GM21825 (cell line): ENCODE measurements at regions not wholly inside any gene's neighbourhood (a gene's known extent, or its start where the extent isn't known, plus 50 kb on each side); places are given as distances from the start of the nearest gene placed in this dataset.

ENCODE experiments used
- ATAC-seq: cut with Tn5 transposase; IDR thresholded peaks from one replicate; pipeline ENCODE4 v1.9.1; 2021; ENCODE audit warnings: mild to moderate bottlenecking, moderate library complexity; ENCODE audit not compliant: unreplicated experiment

DNA sequence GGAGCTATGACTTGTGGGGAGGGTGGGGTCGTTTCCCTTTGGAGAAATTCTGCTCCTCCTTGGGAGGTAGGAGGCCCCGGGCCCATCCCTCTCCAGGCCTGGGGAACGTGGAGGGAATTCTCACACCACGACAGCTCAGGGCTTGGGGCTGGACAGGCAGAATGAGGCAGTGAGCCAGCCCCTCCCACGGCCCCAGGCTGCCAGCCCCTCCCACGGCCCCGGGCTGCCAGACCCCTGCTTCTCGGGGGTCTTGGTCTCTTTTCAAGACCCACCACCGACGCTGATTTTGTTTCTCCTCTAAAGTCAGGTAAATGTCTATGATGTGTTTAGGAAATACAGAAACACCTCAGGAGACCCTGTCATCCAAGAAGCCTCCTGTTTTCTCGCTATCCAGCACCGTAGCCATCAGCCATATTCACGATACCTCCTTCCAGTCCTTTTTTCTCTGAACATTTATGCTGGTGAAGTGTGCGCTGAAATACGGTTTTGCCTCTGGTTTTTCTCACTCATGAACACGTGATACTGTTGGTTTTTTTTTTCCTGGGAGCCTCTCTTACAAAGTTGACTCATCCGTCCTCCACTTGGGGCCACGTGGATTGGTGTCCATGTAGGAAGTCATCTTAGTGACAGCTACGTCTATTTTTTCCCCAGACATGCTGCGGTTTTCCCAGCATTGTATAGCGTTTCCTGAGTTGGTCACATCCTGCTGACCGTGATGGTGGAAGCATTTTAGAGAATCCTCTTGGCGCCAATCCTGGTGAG lies 1219.6 kb downstream of the BRD1 start:
- no peak for ATAC-seq

DNA sequence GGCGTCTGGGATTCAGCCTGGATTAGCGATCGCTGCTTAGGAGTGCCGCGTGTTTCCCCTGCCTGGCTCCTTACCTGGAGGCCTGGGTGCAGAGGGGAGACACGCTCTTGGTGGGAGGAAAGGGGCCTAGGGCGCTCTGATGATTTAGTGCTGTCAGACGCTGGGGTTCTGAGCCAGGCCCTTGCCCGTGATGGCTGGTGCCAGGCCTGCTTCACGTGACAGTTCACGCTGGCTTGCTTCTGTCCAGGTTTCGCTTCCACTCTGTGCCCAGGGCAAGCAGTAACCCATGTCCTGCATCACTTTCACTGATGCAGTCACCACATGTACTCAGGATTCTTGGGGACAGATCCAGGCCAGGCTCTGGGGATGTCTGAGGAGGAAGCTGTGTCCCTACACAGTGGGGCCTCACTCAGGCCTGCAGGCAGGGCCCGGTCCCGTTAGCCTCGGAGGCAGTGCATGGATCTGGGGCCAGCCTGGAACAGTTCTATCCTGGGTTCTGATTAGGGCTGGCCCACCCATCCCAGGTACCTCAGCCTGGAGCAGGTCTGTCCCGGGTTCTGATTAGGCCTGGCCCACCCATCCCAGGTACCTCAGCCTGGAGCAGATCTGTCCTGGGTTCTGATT lies 1220.9 kb downstream of the BRD1 start:
- ATAC-seq: no peak

DNA sequence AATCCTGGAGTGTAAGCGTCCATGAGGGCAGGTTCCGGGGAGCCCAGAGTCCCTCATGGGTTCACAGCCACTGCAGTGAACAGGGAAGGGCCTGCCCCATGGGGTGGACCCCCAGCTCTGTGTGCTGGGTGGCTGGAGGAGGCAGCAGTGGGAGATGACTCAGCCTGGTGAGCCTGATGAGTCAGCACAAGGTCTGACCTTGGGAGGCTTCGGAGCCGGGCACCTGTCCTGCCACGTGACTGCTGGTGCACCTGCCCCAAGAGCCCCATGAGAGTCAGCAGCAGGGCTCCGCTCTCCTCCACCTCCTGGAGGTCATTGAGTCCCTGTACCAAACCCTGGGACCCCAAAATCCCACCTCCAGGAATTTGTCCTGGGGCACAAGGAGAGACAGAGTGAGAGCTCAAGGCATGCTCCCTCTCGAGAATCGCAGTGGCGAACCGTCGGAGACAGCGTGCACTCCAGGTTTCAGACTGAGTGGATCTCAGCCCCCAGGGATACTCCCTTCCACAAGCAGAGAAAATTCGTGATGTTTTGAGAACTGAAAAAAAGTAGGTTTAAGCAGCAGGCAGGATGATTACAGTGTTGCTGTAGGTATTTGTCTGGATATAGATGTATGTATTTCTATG lies 1221.7 kb downstream of the BRD1 start:
- ATAC-seq: no peak

DNA sequence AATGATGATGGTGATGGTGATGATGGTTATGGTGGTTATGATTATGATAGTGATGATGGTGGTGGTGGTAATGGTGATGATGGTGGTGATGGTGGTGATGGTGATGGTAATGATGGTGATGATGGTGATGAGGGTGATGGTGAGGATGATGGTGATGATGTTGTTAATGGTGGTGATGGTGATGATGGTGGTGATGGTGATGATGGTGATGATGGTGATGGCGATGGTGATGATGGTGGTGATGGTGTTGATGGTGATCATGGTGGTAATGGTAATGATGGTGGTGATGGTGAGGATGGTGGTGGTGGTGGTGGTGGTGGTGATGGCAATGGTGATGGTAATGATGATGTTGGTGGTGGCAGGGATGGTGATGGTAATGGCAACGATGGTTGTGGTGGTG lies 1222.5 kb downstream of the BRD1 start:
- ATAC-seq: no peak

DNA sequence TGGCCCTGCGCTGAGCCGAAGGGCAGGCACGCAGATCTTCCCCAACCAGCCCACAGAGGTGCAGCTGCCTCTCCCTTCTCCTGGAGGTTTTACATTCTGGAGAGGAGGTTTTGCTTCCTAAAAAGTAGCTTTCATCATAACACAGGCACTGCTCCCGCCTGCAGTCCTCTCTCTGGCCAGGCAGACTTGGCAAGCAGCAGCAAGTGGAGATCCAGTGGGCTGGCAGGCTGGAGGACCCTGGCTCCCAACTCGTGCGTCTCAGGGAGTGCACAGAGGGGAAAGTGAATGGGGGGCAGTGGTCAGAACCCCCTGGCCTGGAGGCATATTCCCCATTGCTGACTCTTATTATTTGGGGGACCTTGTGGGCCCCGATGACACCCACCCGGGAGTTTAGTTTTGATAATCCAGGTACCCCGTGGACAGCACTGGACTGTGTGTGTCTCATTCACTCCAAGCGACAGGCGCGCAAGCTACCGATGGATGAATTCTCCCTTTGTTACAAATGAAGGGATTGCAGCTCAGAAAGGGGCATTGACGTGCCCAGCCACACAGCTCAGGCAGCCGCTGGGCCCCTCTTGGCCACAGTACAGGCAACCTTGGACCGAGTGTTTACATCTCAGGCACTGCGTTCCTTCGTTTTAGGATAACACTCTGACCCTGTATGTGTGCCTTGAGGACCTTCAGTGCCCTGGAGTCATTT lies 1223.9 kb downstream of the BRD1 start:
- no peak for ATAC-seq

DNA sequence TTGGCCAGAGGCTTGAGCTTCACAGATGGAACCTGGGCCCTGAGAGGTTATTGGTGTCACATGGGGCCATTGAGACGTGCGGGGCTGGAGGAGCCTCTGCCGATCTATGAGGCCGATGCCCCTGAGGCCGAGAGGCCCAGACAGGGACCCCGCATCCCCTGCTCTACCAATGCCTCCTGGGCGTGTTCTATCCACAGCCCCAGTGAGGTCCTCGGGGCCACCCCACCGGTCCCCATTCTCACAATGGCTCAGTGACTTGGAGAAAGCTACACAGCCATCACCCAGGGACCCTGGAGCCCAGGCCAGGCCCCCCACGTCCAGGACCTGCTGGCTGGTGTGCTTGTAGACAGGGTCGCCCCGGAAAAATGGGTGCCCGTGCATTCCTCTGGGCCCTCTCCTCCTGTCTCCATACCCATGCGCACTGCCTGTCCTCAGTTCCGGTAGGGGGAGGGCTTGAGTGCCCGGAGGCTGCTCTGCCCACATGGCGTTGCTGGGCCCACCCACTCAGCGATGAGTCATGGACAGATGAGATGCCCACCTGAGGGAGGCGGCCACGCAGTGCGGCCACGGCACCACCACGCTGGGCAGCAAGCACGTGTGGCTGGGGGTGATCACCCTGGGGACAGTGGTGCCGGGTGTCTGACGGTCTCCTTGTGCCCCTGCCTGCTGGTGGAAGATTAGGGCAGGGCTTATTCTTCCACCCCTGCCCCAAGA lies 1224.7 kb downstream of the BRD1 start:
- ATAC-seq: no peak

DNA sequence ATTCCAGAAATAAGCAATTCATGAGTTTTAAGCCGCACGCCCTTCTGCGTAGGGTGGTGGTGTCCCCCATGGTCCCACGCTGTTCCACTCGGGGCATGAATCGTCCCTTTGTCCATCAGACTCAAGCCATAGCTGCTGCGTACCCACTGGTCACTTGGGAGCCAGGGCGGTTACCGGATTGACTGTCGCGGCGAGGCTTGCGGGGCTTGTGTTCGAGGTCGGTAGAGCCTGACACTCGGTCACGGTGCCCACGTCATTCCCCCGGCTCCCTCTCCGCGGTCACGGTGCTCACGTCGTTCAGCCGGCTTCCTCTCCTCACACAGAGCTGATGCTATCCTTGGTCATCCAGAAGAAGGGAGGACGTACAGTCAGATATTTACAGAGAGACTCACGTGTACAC lies 1227.0 kb downstream of the BRD1 start:
- ATAC-seq: no peak

DNA sequence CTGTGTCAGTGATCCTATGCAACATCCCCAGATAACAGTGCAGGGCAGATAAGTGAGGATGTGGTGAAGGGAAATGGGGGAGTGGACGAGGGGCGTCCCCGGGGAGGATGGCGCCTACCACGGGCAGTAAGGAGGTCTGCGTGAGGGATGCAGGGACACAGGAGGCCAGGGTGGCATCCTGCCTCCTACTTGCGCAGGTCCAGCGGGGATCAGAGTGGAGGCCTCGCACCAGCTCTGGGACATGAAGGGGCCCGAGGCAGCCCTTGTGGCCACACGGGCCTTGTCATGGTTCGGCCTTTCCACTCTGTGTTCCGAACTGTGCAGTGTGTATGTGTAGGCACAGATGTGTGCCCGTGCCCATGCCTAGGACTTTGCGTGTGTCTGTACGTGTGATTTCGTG lies 1227.5 kb downstream of the BRD1 start:
- ATAC-seq: no peak

DNA sequence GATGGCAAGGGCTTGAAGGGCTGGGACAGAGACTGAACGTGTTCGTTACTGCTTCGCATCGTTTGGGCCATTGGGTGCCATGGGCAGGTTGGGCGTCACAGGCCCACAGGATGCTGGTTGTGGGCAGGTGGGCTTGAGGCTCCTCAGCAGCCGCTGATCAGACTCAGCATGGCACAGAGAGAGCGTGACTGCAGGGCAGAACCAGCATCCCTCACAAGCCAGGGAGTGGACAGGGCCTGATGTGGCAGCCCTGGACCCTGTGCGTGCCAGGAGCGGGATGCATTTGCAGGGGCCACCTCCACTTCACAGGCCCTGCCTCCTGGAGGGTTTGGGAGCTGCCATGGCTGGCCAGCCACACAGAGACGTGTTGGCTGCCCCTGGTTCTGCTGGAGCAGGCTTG lies 1228.3 kb downstream of the BRD1 start:
- ATAC-seq: no peak

DNA sequence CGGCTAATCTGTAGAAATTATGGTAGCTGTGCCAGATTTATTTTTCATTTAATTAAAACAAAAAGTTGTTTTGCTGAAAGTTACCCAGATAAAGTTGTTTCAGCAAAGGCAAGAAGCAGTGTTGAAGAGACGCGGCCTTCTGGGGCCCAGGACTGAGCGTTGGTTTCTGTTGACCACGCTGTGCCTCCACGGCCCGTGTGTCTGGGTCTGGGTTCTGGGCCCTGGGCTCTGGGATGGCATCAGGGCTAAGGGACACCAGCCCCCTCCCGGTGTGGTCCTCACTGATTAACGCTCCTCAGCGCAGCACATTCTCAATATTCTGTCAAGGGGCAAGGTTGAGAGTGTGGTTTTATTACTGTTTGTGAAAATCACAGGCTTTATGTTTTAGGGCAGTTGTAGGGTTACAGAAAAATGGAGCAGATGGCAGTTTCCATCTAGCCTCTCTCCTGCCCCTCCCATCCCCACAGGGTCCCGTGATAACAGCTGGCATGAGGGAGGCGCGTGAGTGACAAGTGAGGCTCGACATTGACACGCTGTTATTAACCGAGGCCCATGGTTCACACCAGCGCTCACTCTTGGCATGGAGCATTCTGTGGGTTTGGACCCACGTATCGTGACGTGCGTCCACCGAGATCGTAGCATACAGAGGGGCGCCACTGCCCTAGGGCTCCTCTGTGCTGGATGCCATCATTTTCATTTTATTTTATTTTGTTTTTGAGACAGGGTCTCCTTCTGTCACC lies 1231.4 kb downstream of the BRD1 start:
- no peak for ATAC-seq

DNA sequence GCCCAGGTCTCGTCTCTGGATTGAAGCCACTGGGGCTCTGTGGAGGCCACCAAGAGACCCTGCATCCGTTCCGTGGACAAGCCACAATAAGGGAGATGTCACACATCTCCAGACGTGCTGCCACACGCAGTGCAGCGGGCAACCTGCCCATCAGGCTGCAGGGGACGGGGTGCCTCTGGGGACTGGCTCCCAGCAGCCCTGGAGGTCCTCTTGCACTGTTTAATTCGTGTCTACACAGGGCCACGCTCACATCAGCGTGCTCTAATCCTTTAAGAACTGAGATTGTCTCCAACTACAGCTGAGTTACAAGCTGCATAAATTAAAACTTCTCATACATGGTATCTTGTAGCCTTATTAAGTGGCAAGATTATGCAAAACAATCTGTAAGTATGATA lies 1232.2 kb downstream of the BRD1 start:
- ATAC-seq: no peak

DNA sequence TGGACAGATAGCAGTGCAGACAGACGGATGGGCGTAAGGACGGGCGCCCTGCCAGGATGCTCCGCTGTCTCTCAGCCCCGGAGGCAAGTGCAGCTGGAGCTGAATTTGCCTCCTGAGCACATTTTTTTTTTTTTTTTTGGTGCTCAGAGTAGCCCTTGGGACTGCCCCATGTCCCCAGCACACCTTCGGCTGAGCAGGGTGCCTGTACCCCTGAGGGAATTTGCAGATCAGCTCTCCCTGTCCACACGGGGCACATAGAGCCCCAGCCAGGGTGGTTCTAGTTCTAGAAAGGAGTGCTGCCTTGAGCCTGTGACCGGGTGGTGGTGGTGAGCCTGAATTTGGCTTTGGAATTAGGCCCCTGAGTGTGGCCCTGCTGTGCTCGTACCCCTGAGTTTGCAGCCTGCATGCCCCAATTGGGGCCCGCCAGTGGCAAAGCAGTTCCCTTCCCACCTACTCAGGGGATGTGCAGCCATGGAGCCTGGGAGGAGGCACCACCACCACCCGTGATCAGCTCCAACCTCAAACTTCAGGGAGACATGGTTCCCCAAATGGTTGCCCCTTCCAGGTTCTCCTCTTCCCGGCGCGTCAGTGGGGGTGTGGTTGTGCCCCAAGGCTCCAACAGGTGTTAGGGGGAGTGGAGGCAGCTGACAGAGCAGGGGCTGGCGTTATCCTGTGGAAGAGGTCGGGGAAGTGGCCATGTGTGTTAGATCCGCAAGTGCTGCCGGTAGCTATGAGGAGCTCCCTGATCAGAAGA lies 1232.7 kb downstream of the BRD1 start:
- ATAC-seq: no peak

DNA sequence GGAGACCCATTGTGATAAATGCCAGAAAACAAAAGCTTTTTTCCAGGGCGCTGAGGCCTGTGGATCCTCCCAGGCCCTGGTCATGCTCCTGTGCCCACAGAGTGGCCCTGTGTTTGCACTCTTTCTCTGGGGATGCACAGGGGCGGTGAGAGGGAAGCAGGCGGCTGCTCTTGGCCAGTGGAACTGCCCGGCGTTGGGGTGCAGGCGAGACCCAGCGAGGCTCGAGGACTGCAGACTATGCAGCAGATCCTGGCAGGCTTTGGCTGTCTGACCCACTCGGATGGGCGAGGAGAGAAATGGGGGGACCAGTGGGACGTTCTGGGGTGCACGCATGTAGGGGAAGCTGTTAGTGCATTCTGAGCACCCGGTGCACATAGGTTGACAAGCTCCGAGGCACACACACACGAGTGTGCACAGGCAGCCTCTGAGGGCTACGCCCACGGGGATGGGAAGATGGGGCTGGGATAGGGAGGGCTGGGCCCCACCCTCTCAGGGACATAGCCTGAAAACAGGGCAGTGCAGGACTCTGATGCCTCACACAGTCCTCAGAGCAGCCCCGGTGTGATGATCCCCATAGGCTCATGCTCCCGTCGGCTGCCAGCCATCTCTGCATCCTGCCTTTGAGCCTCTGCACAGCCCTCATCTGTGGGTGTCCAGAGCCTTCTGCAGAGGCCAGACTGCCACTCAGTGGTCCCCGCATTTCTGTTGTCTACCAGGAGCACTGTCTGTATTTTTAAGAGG lies 1233.5 kb downstream of the BRD1 start:
- ATAC-seq: no peak

DNA sequence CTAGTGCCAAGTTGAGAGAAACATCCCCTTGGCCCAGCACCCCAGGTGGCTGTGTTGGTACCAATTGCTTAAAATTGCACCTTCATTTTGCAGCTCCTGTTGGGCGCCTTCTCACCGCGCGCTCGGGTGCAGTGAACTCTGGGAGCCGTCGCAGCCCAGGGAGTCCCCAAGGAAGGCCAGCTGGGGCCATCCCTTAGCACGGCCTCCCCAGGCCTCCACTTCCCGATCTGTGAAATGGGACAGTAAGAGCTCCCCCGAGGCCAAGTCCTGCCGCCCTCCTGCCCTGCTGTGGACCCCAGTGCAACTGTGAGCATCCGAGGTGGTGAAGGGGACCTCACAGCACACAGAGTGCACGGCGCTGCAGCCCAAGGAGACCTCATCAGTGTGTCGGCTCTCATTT lies 1234.1 kb downstream of the BRD1 start:
- ATAC-seq: no peak

DNA sequence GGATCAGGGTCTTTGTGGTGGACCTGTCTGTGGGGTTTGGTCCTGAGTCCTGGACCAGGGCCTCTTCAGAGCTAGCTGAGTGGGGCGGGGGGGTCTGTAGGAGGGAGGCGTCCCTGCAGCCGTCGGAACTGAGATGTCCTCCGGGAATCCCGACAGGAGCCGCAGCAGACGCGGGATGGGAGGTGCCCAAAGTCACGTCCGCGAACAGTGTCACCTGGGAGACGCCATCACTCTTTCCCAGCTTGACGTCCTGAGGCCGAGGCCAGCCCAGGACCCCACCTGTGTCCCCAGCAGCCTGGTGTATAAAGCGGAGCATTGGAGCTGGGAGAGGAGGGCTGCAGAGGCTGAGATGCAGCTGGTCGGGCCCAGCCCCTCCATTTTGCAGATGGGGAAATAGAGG lies 1234.7 kb downstream of the BRD1 start:
- ATAC-seq: no peak

DNA sequence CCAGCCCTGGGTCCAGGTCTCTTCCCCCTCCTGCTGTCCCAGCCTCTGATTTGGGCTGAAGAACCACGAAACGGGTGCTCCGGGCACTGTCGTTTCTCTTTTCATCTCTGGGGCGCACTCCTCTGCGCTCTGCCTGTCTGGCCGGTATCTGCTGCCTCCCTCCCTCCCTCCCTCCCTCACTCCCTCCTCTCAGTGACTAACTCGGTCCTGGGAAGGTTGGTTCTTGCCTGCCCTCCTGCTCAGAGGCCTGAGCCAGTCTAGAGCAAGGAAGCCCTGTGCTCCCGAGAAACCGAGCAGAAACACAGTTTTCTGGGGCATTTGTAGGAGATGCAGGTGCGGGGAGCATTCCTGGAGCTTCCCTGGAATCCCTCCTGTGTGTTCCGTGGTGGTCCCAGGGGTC lies 1235.2 kb downstream of the BRD1 start:
- no peak for ATAC-seq

DNA sequence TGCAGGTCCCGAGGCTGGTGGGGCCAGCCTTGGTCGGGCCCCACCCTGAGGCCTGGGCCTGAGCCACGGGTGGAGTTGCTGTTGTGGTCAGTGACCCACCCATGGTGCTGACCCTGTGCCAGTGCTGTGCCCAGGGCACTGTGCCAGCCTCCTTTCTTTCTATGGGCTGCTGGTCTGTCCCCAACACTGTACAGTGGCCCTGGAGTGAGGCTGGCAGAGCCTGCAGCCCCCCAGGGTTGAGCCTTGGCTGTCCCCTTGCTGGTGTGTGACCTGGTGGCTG lies 1235.7 kb downstream of the BRD1 start:
- no peak for ATAC-seq

DNA sequence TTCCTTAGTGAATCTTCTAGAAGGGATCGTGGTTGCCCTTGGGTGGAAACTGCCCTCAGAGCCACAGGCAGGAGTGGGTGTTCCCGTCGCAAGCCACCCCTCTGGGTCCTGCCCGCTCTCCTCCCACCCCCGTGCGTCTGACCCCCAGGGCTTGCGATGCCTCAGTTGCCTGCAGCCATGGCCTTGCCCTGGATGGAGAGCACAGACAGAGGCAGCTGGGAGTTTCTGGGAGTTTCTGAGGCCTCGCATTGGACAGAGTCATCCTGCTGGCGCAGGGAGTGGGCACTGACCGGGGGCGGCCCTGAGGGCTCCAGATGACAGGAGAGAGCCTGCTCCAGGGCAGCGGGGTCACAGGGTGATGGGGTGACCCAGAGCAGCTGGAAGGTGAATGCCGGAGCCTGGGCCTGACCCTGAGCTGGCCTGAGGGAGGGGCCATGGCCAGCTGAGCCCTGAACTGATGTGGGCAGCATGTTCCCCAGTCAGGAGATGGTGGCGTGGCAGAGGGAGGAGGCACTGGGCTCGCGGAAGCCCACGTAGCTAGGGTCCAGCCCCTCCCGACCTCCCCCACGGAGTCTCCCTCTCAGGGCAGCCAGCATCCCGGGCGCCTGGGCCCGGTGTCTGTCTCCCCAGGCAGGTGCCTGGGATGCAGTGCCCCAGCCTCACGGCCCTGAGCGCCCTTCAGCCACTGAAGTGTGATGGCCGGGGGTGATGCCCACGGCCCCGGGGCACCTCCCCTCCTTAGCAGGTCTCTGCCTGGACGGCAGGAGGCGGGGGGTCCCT lies 1236.2 kb downstream of the BRD1 start:
- no peak for ATAC-seq

DNA sequence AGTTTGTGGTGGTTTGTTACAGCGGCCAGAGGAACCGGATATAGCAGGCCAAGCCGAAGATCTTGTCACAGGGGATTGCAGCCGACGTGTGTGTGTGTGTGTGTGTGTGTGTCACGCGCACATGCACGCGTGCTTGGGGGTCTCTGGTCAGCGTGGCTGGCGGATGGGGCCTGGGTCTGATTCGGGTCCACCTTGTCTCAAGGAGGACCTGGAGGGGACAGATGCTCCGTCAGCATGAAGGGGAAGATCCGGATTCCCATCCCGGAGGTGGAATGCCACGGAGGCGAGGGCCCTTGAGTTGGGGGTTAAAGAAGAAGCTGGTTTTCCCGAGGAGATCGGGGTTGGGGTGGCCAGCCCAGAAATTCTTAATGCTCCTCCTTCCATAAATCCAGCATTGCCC lies 1237.8 kb downstream of the BRD1 start:
- ATAC-seq: no peak
